HG03354 (cell line): ENCODE measurements at regions not wholly inside any gene's neighbourhood (a gene's known extent, or its start where the extent isn't known, plus 50 kb on each side); places are given as distances from the start of the nearest gene placed in this dataset.
"Not testable (repeated sequence)": the region's sequence is repeated elsewhere in the genome, so short reads cannot be mapped to it uniquely, and the experiment has no call there.

Experiments
- ATAC-seq: cut with Tn5 transposase; IDR thresholded peaks from one replicate; pipeline ENCODE4 v1.9.1; 2021; ENCODE audit warnings: mild to moderate bottlenecking; ENCODE audit not compliant: unreplicated experiment, poor library complexity, severe bottlenecking

DNA sequence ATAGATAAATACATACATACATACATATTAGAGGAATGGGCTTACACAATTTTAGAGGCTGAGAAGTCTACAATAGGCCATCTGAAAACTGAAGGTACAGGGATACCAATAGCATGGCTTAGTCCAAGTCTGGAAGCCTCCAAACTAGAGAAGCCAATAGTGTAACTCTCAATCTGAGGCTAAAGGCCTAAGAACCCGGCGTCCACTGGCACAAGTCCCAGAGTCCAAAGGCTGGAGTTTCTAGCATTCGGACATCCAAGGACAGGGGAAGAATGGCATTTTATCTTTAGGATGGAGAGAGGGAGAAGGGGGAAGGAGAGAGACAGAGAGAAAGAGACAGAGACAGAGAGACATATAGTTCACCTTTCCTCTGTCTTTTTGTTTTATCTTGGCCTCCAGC lies 63.7 kb upstream of the SYT4 start:
- ATAC-seq = no peak

DNA sequence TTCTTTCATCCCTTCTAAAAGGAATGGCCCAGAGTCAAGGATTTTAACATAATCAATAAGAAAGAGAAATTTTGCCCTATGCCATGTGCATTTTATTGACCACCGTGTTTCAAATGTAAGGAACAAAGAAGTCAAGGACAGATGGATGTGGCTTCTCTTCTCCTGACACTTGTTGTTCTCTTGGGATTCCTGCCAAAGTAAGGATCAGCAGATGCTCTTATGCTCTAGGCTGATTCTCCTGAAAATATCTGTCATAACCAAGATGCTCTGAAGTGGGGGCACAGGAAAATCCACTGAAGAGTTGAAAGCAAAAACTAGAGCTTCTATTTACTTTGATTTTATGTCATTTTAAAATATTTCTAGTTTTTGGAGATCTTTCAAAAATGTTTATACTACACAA lies 72.9 kb upstream of the SYT4 start:
- no peak for ATAC-seq

DNA sequence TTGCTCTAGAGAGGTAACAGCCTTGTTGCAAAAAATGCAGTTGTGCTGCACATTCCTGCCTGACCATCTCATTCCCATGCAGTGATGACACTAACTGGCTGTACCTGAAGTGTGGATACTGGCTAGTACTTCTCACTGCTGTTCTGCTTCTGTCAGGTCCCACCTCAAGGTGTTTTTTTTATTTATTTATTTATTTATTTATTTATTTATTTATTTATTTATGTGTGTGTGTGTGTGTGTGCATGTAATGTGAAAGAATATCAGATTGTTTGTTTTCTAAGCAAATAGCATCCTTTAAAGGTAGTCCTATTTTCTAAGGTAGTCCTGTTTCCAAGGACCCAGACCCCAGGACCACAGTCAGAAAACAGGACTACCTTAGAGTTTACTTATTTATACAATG lies 87.2 kb upstream of the SYT4 start:
- ATAC-seq = no peak

DNA sequence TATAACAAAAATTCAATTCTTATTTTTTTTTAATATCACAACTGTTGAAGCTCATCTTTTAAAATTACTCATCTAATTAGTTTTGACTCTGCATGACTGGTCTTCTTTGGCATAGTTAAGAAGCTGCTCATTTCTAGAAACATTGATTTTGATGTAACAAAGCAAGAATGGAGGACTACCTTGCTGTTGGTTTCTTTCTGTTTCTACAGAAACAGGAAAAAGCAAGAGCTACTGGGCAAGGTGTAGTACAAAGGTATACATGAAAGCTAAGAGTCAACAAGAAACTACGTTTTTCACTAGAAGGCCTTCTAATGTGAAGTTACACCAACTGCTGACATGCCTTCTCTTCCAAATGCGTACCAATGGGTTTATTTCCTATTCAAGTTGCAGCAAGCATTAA lies 90.6 kb upstream of the SYT4 start:
- ATAC-seq = no peak

DNA sequence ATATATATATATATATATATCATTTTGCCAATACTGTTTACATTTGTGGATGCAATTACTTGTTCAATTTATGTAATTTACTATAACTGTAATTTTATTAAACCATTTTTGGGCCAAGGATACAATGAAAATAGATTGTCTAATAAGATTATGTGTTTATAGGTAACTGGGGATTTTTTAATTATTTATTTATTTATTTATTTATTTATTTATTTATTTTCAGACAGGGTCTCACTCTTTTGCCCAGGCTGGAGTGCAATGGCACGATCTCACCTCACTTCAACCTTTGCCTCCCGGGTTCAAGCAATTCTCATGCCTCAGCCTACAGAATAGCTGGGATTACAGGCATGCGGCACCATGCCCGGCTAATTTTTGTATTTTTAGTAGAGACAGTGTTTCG lies 92.0 kb upstream of the SYT4 start:
- ATAC-seq = not testable (repeated sequence)

DNA sequence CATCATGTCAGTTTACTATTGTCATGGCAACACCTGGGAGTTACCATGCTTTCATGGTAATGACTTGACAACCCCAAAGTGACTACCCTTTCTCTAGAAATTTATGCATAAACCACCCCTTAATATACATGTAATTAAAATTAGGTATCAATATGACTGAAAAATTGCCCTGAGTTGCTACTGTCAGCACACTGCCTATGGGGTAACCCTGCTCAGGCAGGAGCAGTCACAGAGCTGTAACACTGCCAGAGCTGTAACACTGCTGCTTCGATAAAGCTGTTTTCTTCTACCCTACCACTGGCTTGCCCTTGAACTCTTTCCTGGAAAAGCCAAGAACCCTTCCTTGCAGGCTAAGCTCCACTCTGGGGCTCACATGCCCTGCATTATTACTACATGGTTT lies 95.5 kb upstream of the SYT4 start:
- ATAC-seq = no peak

DNA sequence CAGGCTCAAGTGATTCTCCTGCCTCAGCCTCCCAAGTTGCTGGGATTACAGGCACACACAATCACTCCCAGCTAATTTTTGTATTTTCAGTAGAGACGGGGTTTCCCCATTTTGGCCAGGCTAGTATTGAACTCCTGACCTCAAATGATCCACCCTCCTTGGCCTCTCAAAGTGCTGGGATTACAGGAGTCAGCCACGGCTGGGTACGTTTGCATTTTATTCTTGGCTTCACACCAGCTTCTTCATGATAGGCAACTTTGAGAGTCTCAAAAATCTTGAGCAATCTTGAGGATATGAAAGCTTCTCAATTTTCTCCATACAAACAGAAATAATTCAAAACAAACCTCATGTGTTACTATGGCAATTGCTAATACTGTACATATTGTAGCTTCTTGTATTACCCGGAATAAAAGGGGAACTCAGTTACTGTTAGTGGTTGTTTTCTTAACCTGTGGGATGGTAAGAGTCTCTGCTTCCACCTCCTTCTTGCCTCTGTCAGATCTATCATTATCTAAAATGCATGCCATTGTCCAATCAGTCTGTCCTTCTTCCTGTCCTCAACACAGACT lies 102.9 kb upstream of the SYT4 start:
- no peak for ATAC-seq

DNA sequence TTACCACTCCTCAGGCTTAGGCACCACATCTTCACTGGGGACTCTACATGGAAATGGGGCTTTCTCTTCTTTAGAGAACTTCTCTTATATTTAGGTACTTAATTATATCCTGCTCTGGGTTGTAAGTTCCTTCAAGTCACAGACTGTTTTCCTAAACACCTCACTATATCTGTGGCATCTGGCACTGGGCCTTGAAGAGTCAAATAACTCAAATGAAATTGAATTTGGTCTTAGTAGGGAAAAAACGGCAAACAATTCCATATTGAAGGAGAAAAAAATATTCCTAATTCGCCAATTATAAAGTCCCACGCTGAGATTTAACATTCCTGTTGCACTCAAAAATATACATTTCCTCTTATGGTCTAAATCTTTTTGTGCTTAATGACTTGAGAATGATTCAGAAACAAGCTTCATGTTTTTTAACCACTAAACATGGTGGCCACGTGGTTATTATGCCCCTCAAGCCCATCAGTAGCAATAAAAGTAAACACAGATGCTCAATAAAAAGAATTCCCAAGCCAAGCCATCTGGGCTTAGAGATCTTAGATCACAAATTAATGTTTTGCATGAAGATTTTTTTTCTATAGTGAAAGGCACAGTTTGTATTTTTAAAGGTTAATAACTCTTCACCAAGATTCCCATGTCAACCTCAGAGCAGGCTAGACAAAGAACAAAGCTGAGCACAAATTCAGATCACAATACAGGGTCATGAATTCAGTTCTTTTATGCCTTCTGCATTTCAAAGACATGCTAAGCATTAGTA lies 105.5 kb upstream of the SYT4 start:
- ATAC-seq = no peak

DNA sequence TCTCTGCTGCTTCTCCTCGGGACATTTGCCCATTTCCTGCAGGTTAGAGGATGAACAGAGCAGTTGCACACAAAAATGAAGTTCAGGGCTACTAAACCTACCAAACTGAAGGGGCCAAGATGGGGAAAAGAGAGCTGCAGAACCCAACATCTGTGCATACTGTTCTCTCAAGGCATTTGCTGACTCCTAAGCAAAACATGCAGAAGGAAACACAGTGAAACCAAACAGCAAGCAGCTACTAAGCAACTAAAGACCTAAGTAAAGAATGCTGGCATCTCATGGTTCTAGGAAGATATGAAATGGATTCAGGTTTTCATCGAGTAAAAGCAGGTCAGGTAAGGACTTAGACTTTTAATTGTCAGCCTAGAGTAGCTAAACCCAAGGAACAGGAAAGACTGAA lies 111.9 kb upstream of the SYT4 start:
- no peak for ATAC-seq

DNA sequence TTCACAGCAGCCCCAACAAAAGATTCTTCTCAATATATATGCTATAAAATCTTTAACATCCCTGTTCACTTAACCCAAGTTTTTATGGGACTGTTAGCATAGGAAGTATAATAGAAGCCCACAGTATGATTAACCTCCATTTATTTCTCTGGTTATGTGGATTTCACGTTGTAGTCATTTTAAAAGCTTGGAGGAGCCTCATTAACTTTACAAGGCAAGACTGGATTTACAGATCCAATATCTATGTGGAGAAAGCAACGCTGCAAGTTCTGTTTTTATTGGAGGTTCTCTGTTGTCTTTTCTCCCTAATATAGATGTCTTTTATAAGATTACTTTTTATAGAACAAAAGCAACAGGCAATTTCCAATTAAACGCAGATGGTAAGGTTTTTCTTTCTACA lies 114.9 kb upstream of the SYT4 start:
- ATAC-seq = no peak

DNA sequence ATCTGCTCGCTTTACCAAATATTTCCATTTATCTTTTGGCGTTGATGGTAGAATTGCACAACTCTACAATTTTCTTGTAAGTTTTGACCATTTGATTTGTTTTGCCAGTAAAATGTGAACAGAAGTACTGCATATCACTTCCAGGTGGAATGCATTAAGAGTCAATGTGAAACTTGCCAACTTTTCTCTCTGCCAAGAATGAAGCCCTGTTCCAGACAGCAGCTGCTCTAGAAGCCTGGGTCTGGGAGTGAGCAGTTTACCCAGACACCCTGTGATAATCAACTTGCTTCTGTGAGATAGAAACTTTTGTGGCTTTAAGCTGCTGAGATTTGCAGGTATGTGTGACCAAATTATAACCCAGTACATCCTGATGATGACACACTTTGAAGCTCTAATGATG lies 115.9 kb upstream of the SYT4 start:
- no peak for ATAC-seq

DNA sequence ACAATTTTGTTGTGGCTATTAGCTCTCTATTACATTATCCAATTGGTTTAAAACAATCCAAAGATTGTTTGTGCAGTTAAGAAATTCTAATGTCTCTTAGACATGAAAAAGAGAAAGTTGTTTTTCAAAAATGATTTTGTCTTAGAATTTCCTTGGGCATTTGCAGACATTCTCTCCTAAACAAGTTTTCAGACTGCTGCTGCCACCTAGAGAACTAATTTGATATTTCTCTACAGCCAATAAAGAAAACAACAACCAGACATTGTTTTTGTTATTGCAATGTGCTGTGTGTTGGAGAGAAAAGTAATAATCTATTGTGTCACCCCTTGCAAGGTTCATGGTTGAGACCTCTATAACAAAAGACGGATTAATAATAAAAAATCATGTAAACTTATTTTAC lies 119.0 kb upstream of the SYT4 start:
- ATAC-seq = no peak

DNA sequence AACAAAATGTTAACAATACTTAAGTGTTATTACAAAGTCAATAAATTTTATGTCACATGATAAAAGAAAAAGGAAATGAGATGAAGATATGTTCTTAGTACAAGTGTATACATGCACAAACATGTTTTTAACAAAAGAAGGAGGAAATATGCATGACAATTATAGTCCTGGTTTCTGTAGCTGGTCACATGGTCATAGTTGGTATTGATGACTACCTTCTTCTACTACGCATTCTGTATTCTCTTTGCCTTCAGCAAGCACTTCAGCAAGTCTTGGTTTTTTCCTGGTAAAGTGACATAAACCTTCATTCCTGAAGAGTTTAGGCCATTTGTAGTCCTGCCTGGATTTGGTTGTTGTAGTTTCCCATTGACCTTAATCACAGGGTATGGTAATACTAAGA lies 121.3 kb upstream of the SYT4 start:
- ATAC-seq = no peak

DNA sequence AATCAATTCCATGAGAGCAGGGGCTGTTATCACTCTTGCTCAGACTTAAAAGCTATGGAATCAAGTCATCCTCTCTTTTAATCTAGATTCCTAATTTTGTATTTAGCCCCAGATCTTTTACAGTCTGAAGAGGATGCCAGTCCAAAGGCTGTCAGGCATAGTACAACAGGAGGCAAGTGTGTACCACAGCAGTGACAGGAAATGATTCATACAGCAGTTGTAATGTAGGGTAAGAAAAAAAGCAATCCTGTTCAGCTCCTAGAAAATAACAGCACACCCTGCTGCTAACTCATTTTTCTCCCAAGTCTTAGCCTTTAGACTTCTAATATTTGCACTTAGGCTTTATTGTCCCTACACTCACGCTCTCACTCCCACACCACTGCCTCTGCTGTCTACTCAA lies 127.8 kb upstream of the SYT4 start:
- no peak for ATAC-seq

DNA sequence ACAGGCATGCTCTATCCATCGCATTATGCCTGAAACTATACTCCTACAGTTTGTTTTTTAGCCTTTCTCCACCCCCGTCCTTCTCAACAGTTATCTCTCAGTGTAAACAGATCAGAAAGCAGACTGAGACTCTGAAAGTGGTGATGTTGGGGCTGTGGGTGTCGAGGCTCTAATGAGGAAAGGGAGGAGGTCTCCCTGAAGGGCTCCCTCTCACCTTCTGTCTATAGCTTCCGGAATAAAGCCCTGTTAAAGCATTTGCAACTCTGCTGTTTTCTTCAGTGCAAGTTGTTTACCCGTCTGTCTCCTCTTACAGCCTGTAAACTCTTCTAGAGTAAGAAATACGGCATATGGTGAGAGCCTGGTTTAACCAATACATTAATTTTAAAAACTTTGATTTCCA lies 136.7 kb upstream of the SYT4 start:
- no peak for ATAC-seq

DNA sequence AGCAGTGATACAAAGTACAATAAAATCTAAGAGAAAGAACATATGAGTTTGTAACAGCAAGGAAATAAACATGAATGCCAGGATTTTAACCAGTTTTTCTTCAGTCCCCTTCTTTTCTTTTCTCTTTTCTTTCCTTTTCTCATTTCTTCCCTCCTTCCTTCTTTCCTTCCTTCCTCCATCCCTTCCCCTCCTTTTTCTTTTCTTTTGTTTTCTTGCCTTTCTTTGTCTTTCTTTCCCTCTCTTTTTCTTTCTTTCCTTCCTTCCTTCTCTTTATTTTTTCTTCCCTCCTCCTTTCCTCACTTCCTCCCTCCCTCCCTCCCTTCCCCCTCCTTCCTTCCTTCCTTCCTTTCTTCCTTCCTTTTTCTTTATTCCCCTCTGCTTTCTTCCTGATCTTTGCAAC lies 142.8 kb upstream of the SYT4 start:
- no peak for ATAC-seq

DNA sequence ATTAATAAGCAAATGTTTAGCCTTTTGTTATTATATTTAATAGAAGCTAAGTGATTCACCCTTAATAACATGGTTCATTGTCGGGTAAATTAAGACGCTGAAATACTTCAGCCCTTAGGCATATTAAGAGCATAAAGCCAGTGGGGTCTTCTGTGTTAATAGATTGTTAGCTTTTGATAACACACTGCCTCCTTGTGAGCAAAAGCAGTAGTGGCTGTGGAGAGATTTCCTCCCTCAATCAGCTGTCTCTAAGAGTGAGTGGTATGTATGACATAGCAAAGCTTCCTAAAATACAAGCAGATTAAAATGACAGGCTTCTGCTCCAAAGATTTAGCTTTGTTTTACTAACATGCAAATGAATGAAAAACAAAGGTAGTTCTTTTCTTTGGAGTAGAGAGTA lies 143.7 kb upstream of the SYT4 start:
- no peak for ATAC-seq

DNA sequence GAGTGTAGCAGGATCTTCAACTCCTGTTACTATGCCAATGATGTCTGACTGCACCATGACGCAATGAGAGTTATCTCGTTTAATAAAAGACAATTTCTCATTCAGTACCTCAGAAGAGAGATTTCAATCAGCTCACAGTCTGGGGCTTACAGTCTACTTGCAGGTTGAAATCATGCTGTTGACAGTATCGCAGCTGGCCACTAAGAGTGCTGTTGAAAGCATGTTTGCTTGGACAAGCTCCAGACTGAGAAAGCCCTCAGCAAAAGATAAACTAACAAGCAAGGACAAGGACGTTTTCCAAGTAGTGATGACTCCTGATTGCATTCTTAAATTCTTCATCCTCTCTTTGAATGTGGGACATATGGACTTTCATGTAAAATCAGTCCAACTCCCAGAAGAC lies 145.2 kb upstream of the SYT4 start:
- ATAC-seq = no peak

DNA sequence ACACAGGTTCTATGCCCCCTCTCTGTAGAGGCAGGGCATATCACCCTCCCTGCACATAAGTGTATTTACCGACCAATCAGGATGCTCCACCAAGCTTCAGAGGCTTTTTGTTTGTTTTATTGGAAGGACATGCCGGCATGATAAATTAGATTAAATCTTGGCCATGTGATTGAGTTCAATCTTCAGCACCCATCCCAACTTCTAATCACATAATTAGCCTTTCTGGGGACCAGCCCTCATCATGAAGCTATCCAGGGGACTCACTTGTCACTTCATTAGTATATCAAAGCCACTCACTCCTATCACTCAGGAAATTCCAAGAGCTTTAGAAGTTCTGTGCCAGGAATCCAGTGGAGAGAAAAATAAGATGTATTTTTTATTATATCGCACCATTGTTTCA lies 158.6 kb upstream of the SYT4 start:
- no peak for ATAC-seq

DNA sequence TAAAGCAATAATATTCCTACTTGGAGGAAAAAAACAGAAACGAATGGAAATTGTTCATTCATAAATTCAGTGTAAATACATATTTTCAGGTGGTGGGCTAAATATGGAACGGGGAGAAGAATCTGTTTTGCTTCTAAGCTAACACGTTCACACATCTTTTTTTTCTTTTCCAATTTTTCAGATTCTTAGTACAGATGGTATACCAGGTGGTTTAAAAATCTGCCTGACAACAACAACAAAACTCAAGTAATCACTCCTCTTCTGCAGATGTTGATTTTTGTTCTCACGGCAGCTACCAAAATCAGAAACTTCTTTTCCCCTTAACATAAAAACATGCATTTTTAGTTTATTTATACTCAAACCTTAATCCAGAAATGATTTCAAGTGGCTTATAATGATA lies 164.8 kb upstream of the SYT4 start:
- ATAC-seq = no peak

DNA sequence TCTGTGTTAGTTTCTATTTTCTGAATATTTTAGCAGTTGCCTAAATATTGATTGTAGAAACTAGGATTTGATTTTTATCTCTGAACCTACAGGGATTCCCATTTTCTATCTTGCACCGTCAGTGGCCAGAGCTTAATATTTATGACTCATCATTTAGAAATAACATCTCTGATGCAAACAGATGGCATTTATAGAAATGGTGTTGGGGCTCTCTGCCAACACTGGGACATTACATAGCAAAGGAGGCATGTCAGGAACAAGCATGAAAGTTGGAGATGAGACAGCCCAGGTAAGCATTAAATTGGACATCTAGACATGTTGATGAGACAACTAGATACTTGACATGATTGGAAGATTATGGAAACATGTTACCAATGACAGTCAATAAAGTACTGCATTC lies 165.3 kb upstream of the SYT4 start:
- ATAC-seq = no peak

DNA sequence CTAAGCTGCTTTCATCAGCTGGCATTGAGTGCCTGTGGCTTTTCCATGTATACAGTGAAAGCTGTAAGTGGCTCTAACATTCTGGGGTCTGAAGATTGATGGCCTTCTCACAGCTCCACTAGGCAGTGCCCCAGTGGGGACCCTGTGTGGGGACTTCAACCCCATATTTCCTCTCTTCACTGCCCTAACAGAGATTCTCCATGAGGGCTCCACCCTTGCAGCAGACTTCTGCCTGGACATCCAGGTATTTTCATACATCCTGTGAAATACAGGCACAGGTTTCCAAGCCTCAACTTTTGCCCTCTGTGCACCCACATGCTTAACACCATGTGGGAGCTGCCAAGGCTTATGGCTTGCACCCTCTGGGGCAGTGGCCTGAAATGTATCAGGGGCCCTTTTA lies 188.2 kb upstream of the SYT4 start:
- no peak for ATAC-seq
